ENCODE measurements at regions not wholly inside any gene's neighbourhood (a gene's known extent, or its start where the extent isn't known, plus 50 kb on each side); places are given as distances from the start of the nearest gene placed in this dataset.

GRCh38 chr7:47170516-47170915 lies 411.4 kb downstream of the TNS3 start:
- Histone ChIP-seq H3K27me3 (no peaks in the 10 kb centered on the region), H3K27ac (no peak overlapping the region), H3K9me3 (no peaks in the 10 kb centered on the region), H3K36me3 (no peaks in the 10 kb centered on the region), H3K4me3 (no peak overlapping the region), H3K4me1 (no peaks in the 10 kb centered on the region)
- DNase-seq (no peak), ATAC-seq (no peak)
- in situ Hi-C loops (cut with MboI; ENCODE audit: low sequenced_read_pairs in 4 of 4) (no loop called here), intact Hi-C loops (cut with DNase I; ENCODE audit: low total_unique reads) (no loop called here)
- TF ChIP-seq POLR2A (IDR thresholded peaks at IDR 0.05) (no peak), CTCF (IDR thresholded peaks at IDR 0.05 in 4 of 5, conservative IDR thresholded peaks at IDR 0.05 in 1 of 5) (no peak)

- DNase-seq (no peak), ATAC-seq (no peak)
- in situ Hi-C loops (cut with MboI; ENCODE audit: low sequenced_read_pairs in 4 of 4), result no loop called here
- H3K36me3 ChIP-seq, result no peaks in the 10 kb centered on the region
- intact Hi-C loops (cut with DNase I; ENCODE audit: low total_unique reads), result no loop called here
- H3K9me3 ChIP-seq, result no peaks in the 10 kb centered on the region
- no peak overlapping the region for H3K4me3 ChIP-seq
- H3K27me3 ChIP-seq, result no peaks in the 10 kb centered on the region
- no peak overlapping the region for H3K27ac ChIP-seq
- no peak for TF ChIP-seq CTCF (IDR thresholded peaks at IDR 0.05 in 4 of 5, conservative IDR thresholded peaks at IDR 0.05 in 1 of 5)
- TF ChIP-seq POLR2A (IDR thresholded peaks at IDR 0.05), result no peak
- peaks cover 12 to 18% of the 10 kb centered on the region in 2 donors for H3K4me1 ChIP-seq
These were observed 427.1 kb downstream of the TNS3 start for GRCh38 chr7:47154791-47155190.

- H3K4me3 ChIP-seq, result no peak overlapping the region
- H3K27me3 ChIP-seq, result no peaks in the 10 kb centered on the region
- intact Hi-C loops (cut with DNase I; ENCODE audit: low total_unique reads), result no loop called here
- TF ChIP-seq CTCF (IDR thresholded peaks at IDR 0.05 in 4 of 5, conservative IDR thresholded peaks at IDR 0.05 in 1 of 5), result no peak
- TF ChIP-seq POLR2A (IDR thresholded peaks at IDR 0.05), result no peak
- no peak overlapping the region for H3K27ac ChIP-seq
- ATAC-seq, result no peak
- in situ Hi-C loops (cut with MboI; ENCODE audit: low sequenced_read_pairs in 4 of 4), result no loop called here
- H3K4me1 ChIP-seq, result peaks cover 12 to 18% of the 10 kb centered on the region in 2 donors
- no peak for DNase-seq
- H3K36me3 ChIP-seq, result no peaks in the 10 kb centered on the region
- H3K9me3 ChIP-seq, result no peaks in the 10 kb centered on the region
These were observed 428.3 kb downstream of the TNS3 start for GRCh38 chr7:47153576-47153975.

GRCh38 chr7:47153058-47153457 lies 428.9 kb downstream of the TNS3 start:
- Histone ChIP-seq H3K9me3 (no peaks in the 10 kb centered on the region), H3K36me3 (no peaks in the 10 kb centered on the region), H3K27ac (no peak overlapping the region), H3K4me1 (peaks cover 12 to 18% of the 10 kb centered on the region in 2 donors), H3K4me3 (no peak overlapping the region), H3K27me3 (no peaks in the 10 kb centered on the region)
- TF ChIP-seq CTCF (IDR thresholded peaks at IDR 0.05 in 4 of 5, conservative IDR thresholded peaks at IDR 0.05 in 1 of 5), result no peak
- no peak for TF ChIP-seq POLR2A (IDR thresholded peaks at IDR 0.05)
- ATAC-seq (peak in 1 of 2 donors; percentile 47), DNase-seq (peak in 1 of 2 donors; percentile 23)
- intact Hi-C loops (cut with DNase I; ENCODE audit: low total_unique reads) (no loop called here), in situ Hi-C loops (cut with MboI; ENCODE audit: low sequenced_read_pairs in 4 of 4) (no loop called here)

GRCh38 chr7:47152307-47152706 lies 429.6 kb downstream of the TNS3 start:
- Histone ChIP-seq H3K36me3 (no peaks in the 10 kb centered on the region), H3K4me1 (peaks cover 12 to 18% of the 10 kb centered on the region in 2 donors), H3K27ac (no peak overlapping the region), H3K4me3 (no peak overlapping the region), H3K27me3 (no peaks in the 10 kb centered on the region), H3K9me3 (no peaks in the 10 kb centered on the region)
- TF ChIP-seq CTCF (IDR thresholded peaks at IDR 0.05 in 4 of 5, conservative IDR thresholded peaks at IDR 0.05 in 1 of 5) (no peak), POLR2A (IDR thresholded peaks at IDR 0.05) (no peak)
- ATAC-seq, result no peak
- in situ Hi-C loops (cut with MboI; ENCODE audit: low sequenced_read_pairs in 4 of 4), result no loop called here
- intact Hi-C loops (cut with DNase I; ENCODE audit: low total_unique reads), result no loop called here
- DNase-seq, result no peak
